HG03280 (cell line): ENCODE measurements at regions not wholly inside any gene's neighbourhood (a gene's known extent, or its start where the extent isn't known, plus 50 kb on each side); places are given as distances from the start of the nearest gene placed in this dataset.

ENCODE experiments used
- ATAC-seq: cut with Tn5 transposase; IDR thresholded peaks from one replicate; pipeline ENCODE4 v1.9.1; 2021; ENCODE audit warnings: mild to moderate bottlenecking, moderate library complexity; ENCODE audit not compliant: unreplicated experiment

GRCh38 chr13:40206241-40207000 lies 460.0 kb downstream of the FOXO1 start:
- ATAC-seq = peak; percentile 45

GRCh38 chr13:40207001-40207478 lies 459.4 kb downstream of the FOXO1 start:
- ATAC-seq = peak; percentile 51

- ATAC-seq = peak; percentile 45
Measured at GRCh38 chr13:40208517-40208916, 457.9 kb downstream of the FOXO1 start.

- no peak for ATAC-seq
Measured at GRCh38 chr13:40210865-40211585, 455.4 kb downstream of the FOXO1 start.

- no peak for ATAC-seq
Measured at GRCh38 chr13:40211586-40211968, 454.9 kb downstream of the FOXO1 start.

GRCh38 chr13:40213779-40214178 lies 452.7 kb downstream of the FOXO1 start:
- ATAC-seq = no peak

GRCh38 chr13:40215311-40215710 lies 451.1 kb downstream of the FOXO1 start:
- no peak for ATAC-seq

GRCh38 chr13:40215747-40216146 lies 450.7 kb downstream of the FOXO1 start:
- no peak for ATAC-seq

- no peak for ATAC-seq
Measured at GRCh38 chr13:40217675-40218074, 448.8 kb downstream of the FOXO1 start.

- no peak for ATAC-seq
Measured at GRCh38 chr13:40220299-40220935, 446.0 kb downstream of the FOXO1 start.

GRCh38 chr13:40221131-40221459 lies 445.3 kb downstream of the FOXO1 start:
- ATAC-seq = no peak

- ATAC-seq = no peak
Measured at GRCh38 chr13:40221460-40222201, 444.8 kb downstream of the FOXO1 start.

- ATAC-seq = no peak
Measured at GRCh38 chr13:40223585-40223984, 442.9 kb downstream of the FOXO1 start.

- ATAC-seq = no peak
Measured at GRCh38 chr13:40228496-40228895, 437.9 kb downstream of the FOXO1 start.

GRCh38 chr13:40228990-40229389 lies 437.5 kb downstream of the FOXO1 start:
- ATAC-seq = no peak

- ATAC-seq = no peak
Measured at GRCh38 chr13:40230833-40231266, 435.6 kb downstream of the FOXO1 start.

GRCh38 chr13:40231311-40231710 lies 435.1 kb downstream of the FOXO1 start:
- no peak for ATAC-seq

GRCh38 chr13:40231751-40232150 lies 434.7 kb downstream of the FOXO1 start:
- no peak for ATAC-seq

GRCh38 chr13:40232311-40233040 lies 434.0 kb downstream of the FOXO1 start:
- ATAC-seq = no peak

GRCh38 chr13:40233731-40234195 lies 432.7 kb downstream of the FOXO1 start:
- ATAC-seq = no peak
